ENCODE measurements at regions not wholly inside any gene's neighbourhood (a gene's known extent, or its start where the extent isn't known, plus 50 kb on each side); places are given as distances from the start of the nearest gene placed in this dataset.

DNA sequence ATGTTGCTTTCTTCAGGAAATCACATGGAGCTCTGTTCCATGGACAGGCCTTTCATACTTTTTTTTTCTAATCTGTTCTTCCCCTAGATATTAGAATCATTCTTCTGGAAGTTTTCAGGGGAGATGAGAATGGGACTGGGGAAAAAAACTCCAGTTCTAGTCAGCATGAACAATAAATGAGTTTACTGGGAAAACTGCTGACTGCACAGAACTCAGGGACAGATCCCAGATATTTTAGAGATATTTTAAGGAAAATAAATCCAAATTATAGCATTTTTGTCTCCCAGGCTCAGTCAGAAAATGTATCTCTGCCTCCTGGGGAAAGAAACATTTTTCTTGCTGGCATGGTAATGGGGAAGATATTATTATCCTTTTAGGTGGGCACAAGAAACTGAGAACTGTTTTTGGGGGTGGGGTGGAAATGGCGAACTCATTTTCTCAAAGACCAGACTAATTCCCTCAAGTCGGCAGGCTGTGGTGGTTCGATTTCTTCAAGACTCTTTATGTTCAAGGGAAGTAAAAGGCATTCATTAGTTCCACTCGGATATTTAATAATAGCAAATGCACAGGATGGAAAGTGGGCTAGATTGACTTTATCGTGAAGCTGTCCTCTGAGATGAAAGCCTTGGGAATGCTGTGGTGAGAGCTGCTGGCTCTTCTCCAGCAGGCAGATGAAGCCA is 157.5 kb downstream of the ADRA2A start:
- Histone ChIP-seq H2AFZ (ENCODE audit: insufficient read depth, low read depth, low read length, poor library complexity, severe bottlenecking) (no peak overlapping the region), H3K9me3 (ENCODE audit: control extremely low read depth in 1 of 3, control insufficient read depth in 2 of 3, insufficient read depth in 1 of 3, low read length in 2 of 3) (no peaks in the 10 kb centered on the region), H3K4me1 (ENCODE audit: control insufficient read depth in 2 of 2, insufficient read depth in 2 of 2, low read length in 2 of 2) (no peaks in the 10 kb centered on the region), H3K4me3 (ENCODE audit: control extremely low read depth in 1 of 5, extremely low read depth in 1 of 5, insufficient read depth in 1 of 5, low read depth in 2 of 5, low read length in 4 of 5) (no peak overlapping the region), H3K4me2 (replicated peaks; ENCODE audit: low read depth, low read length, poor library complexity, severe bottlenecking) (no peak overlapping the region), H3K27me3 (replicated peaks in 1 of 4; ENCODE audit: control extremely low read depth in 1 of 4, control insufficient read depth in 3 of 4, insufficient read depth in 4 of 4, low read length in 3 of 4) (peaks cover 0 to 4% (median 3%) of the 10 kb centered on the region in 4 experiments), H3K79me2 (ENCODE audit: control insufficient read depth, insufficient read depth, low read length) (no peaks in the 10 kb centered on the region), H4K20me1 (ENCODE audit: control insufficient read depth, insufficient read depth, low read length, poor library complexity, severe bottlenecking) (no peaks in the 10 kb centered on the region), H3K36me3 (replicated peaks in 1 of 2; ENCODE audit: control extremely low read depth in 1 of 2, control insufficient read depth in 1 of 2, extremely low read depth in 1 of 2, insufficient read depth in 2 of 2, low read length in 1 of 2) (no peaks in the 10 kb centered on the region), H3K9ac (ENCODE audit: low read length) (no peak overlapping the region), H3K27ac (ENCODE audit: low read length in 2 of 2) (no peak overlapping the region)
- intact Hi-C loops (cut with micrococcal nuclease), result no loop called here
- Mint-ChIP-seq H3K9me3 (ENCODE audit: insufficient read depth) (no peaks in the 10 kb centered on the region), H3K27ac (no peak overlapping the region), H3K27me3 (peaks cover 16% of the 10 kb centered on the region), H3K4me1 (no peaks in the 10 kb centered on the region), H3K4me3 (no peak overlapping the region)
- ATAC-seq (ENCODE audit: low read depth) (no peak), DNase-seq (no peak)
- ChIA-PET CTCF (no interaction called here), POLR2A (no interaction called here)
- 97% methylated on average over 4 of the region's 5 CpGs for WGBS (ENCODE audit: insufficient coverage)
- TF ChIP-seq EZH2 (IDR thresholded peaks at IDR 0.05; ENCODE audit: borderline replicate concordance, insufficient read depth, low read depth, low read length, poor library complexity, severe bottlenecking), result no peak

DNA sequence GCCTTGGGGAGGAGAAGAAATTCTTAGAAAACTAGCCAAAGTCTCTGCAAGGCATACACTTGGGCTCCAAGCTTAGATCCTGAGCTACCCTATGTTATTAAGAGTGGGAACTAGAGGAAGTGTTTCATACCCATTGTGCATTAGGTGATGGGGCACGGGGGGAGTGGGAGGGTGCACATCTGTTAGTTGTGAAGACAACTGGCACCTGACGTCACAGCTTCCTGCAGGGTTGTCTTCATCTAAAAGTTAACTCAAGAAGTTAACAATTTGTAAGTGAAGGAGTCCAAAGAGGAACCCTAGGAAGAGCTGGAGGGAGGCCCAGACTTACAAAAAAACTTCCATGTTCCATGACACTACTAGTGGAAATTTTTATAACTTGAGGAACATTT is 158.1 kb downstream of the ADRA2A start:
- Histone ChIP-seq H3K36me3 (replicated peaks in 1 of 2; ENCODE audit: control extremely low read depth in 1 of 2, control insufficient read depth in 1 of 2, extremely low read depth in 1 of 2, insufficient read depth in 2 of 2, low read length in 1 of 2) (no peaks in the 10 kb centered on the region), H3K4me3 (ENCODE audit: control extremely low read depth in 1 of 5, extremely low read depth in 1 of 5, insufficient read depth in 1 of 5, low read depth in 2 of 5, low read length in 4 of 5) (no peak overlapping the region), H3K79me2 (ENCODE audit: control insufficient read depth, insufficient read depth, low read length) (no peaks in the 10 kb centered on the region), H3K9me3 (ENCODE audit: control extremely low read depth in 1 of 3, control insufficient read depth in 2 of 3, insufficient read depth in 1 of 3, low read length in 2 of 3) (no peaks in the 10 kb centered on the region), H3K27ac (ENCODE audit: low read length in 2 of 2) (no peak overlapping the region), H3K9ac (ENCODE audit: low read length) (no peak overlapping the region), H4K20me1 (ENCODE audit: control insufficient read depth, insufficient read depth, low read length, poor library complexity, severe bottlenecking) (no peaks in the 10 kb centered on the region), H3K27me3 (replicated peaks in 1 of 4; ENCODE audit: control extremely low read depth in 1 of 4, control insufficient read depth in 3 of 4, insufficient read depth in 4 of 4, low read length in 3 of 4) (peaks cover 0 to 4% (median 3%) of the 10 kb centered on the region in 4 experiments), H3K4me1 (ENCODE audit: control insufficient read depth in 2 of 2, insufficient read depth in 2 of 2, low read length in 2 of 2) (no peaks in the 10 kb centered on the region), H2AFZ (ENCODE audit: insufficient read depth, low read depth, low read length, poor library complexity, severe bottlenecking) (no peak overlapping the region), H3K4me2 (replicated peaks; ENCODE audit: low read depth, low read length, poor library complexity, severe bottlenecking) (no peak overlapping the region)
- Mint-ChIP-seq H3K4me3 (no peak overlapping the region), H3K9me3 (ENCODE audit: insufficient read depth) (no peaks in the 10 kb centered on the region), H3K27ac (no peak overlapping the region), H3K27me3 (peaks cover 16% of the 10 kb centered on the region), H3K4me1 (no peaks in the 10 kb centered on the region)
- ChIA-PET CTCF (no interaction called here), POLR2A (no interaction called here)
- no peak for ATAC-seq (ENCODE audit: low read depth)
- intact Hi-C loops (cut with micrococcal nuclease), result no loop called here
- DNase-seq, result no peak
- no peak for TF ChIP-seq EZH2 (IDR thresholded peaks at IDR 0.05; ENCODE audit: borderline replicate concordance, insufficient read depth, low read depth, low read length, poor library complexity, severe bottlenecking)
- TF ChIP-seq, protein P1, sequence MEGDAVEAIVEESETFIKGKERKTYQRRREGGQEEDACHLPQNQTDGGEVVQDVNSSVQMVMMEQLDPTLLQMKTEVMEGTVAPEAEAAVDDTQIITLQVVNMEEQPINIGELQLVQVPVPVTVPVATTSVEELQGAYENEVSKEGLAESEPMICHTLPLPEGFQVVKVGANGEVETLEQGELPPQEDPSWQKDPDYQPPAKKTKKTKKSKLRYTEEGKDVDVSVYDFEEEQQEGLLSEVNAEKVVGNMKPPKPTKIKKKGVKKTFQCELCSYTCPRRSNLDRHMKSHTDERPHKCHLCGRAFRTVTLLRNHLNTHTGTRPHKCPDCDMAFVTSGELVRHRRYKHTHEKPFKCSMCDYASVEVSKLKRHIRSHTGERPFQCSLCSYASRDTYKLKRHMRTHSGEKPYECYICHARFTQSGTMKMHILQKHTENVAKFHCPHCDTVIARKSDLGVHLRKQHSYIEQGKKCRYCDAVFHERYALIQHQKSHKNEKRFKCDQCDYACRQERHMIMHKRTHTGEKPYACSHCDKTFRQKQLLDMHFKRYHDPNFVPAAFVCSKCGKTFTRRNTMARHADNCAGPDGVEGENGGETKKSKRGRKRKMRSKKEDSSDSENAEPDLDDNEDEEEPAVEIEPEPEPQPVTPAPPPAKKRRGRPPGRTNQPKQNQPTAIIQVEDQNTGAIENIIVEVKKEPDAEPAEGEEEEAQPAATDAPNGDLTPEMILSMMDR (IDR thresholded peaks at IDR 0.05), result no peak
- WGBS (ENCODE audit: insufficient coverage), result 80% methylated on average over 1 of the region's 2 CpGs
